Astrocyte of the cerebellum (primary cell): ENCODE measurements at regions not wholly inside any gene's neighbourhood (a gene's known extent, or its start where the extent isn't known, plus 50 kb on each side); places are given as distances from the start of the nearest gene placed in this dataset.
A peak's percentile ranks its signal among the peaks of the same experiment; 100 is the strongest.

Experiments used
- DNase-seq: peaks from one replicate; pipeline ENCODE4 v3.0.0-alpha.2; 2011; ENCODE audit warnings: low read depth
- H3K4me3 ChIP-seq: 2 replicates; pipeline ENCODE4 v1.5.1; 2011; ENCODE audit warnings: mild to moderate bottlenecking, low read depth, low read length, moderate library complexity
- CTCF ChIP-seq: IDR thresholded peaks from 2 replicates; pipeline ENCODE4 v1.5.1; 2012; ENCODE audit warnings: low read length, low read depth, moderate library complexity, mild to moderate bottlenecking; ENCODE audit errors: missing control alignments
- in situ Hi-C: cut with HindIII; loops from 2 replicates; pipeline ENCODE4 v1.10.0; 2017; ENCODE audit warnings: low sequenced_read_pairs

GRCh38 chr7:117982071-117983055 lies 109.1 kb upstream of the CTTNBP2 start:
- in situ Hi-C loops = no loop called here
- DNase-seq = no peak
- no peak for TF ChIP-seq CTCF
- no peak overlapping the region for H3K4me3 ChIP-seq

- in situ Hi-C loops = no loop called here
- TF ChIP-seq CTCF = no peak
- no peak for DNase-seq
- no peak overlapping the region for H3K4me3 ChIP-seq
These were observed 113.5 kb upstream of the CTTNBP2 start for GRCh38 chr7:117986645-117987269.

- no peak overlapping the region for H3K4me3 ChIP-seq
These were observed 117.6 kb upstream of the CTTNBP2 start for GRCh38 chr7:117990834-117991233.

GRCh38 chr7:117992635-117993376 lies 119.6 kb upstream of the CTTNBP2 start:
- TF ChIP-seq CTCF = no peak
- DNase-seq = no peak
- in situ Hi-C loops = no loop called here
- no peak overlapping the region for H3K4me3 ChIP-seq

More at GRCh38 chr7:117990834-117991233, 117.6 kb upstream of the CTTNBP2 start:
- TF ChIP-seq CTCF = no peak
- in situ Hi-C loops = no loop called here
- DNase-seq = no peak

- in situ Hi-C loops = no loop called here
- no peak overlapping the region for H3K4me3 ChIP-seq
- peak; percentile 73 for TF ChIP-seq CTCF
- DNase-seq = peak; percentile 5
These were observed 120.2 kb upstream of the CTTNBP2 start for GRCh38 chr7:117993377-117994003.
